WTC11 (cell line): ENCODE measurements at regions not wholly inside any gene's neighbourhood (a gene's known extent, or its start where the extent isn't known, plus 50 kb on each side); places are given as distances from the start of the nearest gene placed in this dataset.

ENCODE experiments used
- FOXP1 ChIP-seq: sonication (generic); formaldehyde crosslinking; IDR thresholded peaks from 2 replicates; pipeline ENCODE4 v1.8.0; 2022; ENCODE audit warnings: missing genetic modification reagents, mild to moderate bottlenecking, moderate library complexity, borderline replicate concordance
- TP53 ChIP-seq: sonication (generic); formaldehyde crosslinking; IDR thresholded peaks from 2 replicates; pipeline ENCODE4 v1.8.1; 2023; ENCODE audit warnings: mild to moderate bottlenecking, missing genetic modification reagents
- ZNF121 ChIP-seq: sonication (generic); formaldehyde crosslinking; IDR thresholded peaks from 2 replicates; pipeline ENCODE4 v1.8.0; 2023; ENCODE audit warnings: missing genetic modification reagents
- TF ChIP-seq, protein P1 (sequence below): fragments of 200-600 bp; IDR thresholded peaks from 2 replicates; pipeline ENCODE4 v1.8.0; 2022; ENCODE audit warnings: antibody characterized with exemption
- TF ChIP-seq, protein P2 (sequence below): sonication (generic); formaldehyde crosslinking; conservative IDR thresholded peaks from 2 replicates; pipeline ENCODE4 v1.8.1; 2022; ENCODE audit warnings: mild to moderate bottlenecking, missing genetic modification reagents

DNA sequence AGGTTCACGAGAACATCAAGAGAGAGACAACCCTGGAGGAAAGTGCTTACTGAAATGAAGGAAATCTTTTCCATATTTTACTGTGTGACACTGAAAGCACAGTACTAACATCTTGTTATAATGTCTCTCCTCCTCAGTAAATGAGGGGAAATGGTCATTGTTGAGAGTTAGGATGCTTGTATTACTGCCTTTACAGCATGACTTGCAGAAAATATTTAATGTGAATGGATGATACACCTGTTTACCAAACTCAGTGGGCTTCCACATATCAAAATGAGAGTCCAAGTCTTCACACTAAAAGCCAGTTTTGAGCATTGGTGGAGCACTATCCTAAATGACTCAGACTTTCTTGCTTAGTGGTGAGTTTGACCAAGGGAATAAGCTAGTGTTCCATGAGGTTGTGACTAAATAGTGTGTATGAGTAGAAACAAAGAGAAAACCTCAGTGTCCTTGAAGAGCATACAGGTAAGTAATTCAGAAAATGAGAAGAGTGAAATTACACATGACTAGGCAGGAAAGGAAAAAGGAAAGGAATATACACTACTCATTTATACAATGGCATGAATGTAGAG, 930.7 kb upstream of the CELF4 start:
- TF ChIP-seq TP53 (CRISPR knock-in tag) (no peak), ZNF121 (CRISPR knock-in tag) (no peak), FOXP1 (CRISPR knock-in tag) (no peak)
- TF ChIP-seq, protein P1, sequence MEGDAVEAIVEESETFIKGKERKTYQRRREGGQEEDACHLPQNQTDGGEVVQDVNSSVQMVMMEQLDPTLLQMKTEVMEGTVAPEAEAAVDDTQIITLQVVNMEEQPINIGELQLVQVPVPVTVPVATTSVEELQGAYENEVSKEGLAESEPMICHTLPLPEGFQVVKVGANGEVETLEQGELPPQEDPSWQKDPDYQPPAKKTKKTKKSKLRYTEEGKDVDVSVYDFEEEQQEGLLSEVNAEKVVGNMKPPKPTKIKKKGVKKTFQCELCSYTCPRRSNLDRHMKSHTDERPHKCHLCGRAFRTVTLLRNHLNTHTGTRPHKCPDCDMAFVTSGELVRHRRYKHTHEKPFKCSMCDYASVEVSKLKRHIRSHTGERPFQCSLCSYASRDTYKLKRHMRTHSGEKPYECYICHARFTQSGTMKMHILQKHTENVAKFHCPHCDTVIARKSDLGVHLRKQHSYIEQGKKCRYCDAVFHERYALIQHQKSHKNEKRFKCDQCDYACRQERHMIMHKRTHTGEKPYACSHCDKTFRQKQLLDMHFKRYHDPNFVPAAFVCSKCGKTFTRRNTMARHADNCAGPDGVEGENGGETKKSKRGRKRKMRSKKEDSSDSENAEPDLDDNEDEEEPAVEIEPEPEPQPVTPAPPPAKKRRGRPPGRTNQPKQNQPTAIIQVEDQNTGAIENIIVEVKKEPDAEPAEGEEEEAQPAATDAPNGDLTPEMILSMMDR, result no peak
- TF ChIP-seq, protein P2, sequence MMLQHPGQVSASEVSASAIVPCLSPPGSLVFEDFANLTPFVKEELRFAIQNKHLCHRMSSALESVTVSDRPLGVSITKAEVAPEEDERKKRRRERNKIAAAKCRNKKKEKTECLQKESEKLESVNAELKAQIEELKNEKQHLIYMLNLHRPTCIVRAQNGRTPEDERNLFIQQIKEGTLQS (CRISPR knock-in tag), result no peak
